GM23248 (cell line): ENCODE measurements at regions not wholly inside any gene's neighbourhood (a gene's known extent, or its start where the extent isn't known, plus 50 kb on each side); places are given as distances from the start of the nearest gene placed in this dataset.

ENCODE experiments used
- EZH2 ChIP-seq: fragments of 200-600 bp; sonication (generic); IDR thresholded peaks from 2 replicates; pipeline ENCODE4 v1.6.1; 2018; ENCODE audit warnings: antibody characterized with exemption, mild to moderate bottlenecking; ENCODE audit not compliant: insufficient read depth, poor library complexity, severe bottlenecking
- EZH2phosphoT487 ChIP-seq: fragments of 200-600 bp; sonication (generic); IDR thresholded peaks from 2 replicates; pipeline ENCODE4 v1.6.1; 2018; ENCODE audit warnings: antibody characterized with exemption, moderate library complexity, mild to moderate bottlenecking, low read depth; ENCODE audit not compliant: insufficient read depth

- TF ChIP-seq EZH2 (no peak), EZH2phosphoT487 (no peak)
Measured at GRCh38 chr2:195500879-195501278, 156.1 kb upstream of the SLC39A10 start.
